ENCODE measurements at regions not wholly inside any gene's neighbourhood (a gene's known extent, or its start where the extent isn't known, plus 50 kb on each side); places are given as distances from the start of the nearest gene placed in this dataset.
A peak's percentile ranks its signal among the peaks of the same experiment; 100 is the strongest.

DNA sequence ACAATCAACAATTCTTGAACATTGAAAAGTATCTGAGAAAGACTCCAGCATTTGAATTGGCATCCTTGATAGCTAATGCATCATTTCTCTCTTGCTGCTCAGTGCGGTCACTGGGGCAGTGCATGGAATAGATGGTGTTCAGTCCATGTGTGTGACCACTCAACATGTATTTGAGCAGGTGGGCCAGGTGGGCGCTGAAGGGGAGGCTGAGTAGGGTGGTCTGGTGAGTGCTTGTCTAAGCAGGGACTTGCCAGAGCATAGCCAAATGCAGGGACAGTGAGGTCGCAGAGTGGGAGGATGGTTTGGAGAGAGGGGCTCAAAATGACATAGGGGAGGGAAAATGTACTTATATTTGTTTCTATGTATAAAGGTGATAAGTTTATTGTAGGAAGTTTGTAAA lies 409.0 kb downstream of the TMEM121 start:
- peaks cover 16 to 33% of the 10 kb centered on the region in 2 experiments for H3K9me3 ChIP-seq (ENCODE audit: control insufficient read depth in 1 of 2, insufficient read depth in 1 of 2, low read length in 2 of 2)
- no peak for DNase-seq
- TF ChIP-seq, protein P1, sequence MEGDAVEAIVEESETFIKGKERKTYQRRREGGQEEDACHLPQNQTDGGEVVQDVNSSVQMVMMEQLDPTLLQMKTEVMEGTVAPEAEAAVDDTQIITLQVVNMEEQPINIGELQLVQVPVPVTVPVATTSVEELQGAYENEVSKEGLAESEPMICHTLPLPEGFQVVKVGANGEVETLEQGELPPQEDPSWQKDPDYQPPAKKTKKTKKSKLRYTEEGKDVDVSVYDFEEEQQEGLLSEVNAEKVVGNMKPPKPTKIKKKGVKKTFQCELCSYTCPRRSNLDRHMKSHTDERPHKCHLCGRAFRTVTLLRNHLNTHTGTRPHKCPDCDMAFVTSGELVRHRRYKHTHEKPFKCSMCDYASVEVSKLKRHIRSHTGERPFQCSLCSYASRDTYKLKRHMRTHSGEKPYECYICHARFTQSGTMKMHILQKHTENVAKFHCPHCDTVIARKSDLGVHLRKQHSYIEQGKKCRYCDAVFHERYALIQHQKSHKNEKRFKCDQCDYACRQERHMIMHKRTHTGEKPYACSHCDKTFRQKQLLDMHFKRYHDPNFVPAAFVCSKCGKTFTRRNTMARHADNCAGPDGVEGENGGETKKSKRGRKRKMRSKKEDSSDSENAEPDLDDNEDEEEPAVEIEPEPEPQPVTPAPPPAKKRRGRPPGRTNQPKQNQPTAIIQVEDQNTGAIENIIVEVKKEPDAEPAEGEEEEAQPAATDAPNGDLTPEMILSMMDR (IDR thresholded peaks at IDR 0.05), result no peak
- Mint-ChIP-seq H3K4me3 (no peak overlapping the region), H3K36me3 (ENCODE audit: low read depth) (peaks cover 6% of the 10 kb centered on the region), H3K27me3 (peaks cover 27% of the 10 kb centered on the region), H3K9me3 (peaks cover 6% of the 10 kb centered on the region), H3K4me1 (ENCODE audit: low read depth) (no peaks in the 10 kb centered on the region), H3K27ac (no peak overlapping the region)
- H3K27me3 ChIP-seq (ENCODE audit: control insufficient read depth in 1 of 2, insufficient read depth in 2 of 2, low read length in 2 of 2), result peaks cover 6 to 11% of the 10 kb centered on the region in 2 experiments
- intact Hi-C loops (cut with DNase I, micrococcal nuclease), result no loop called here
- ATAC-seq (ENCODE audit: poor library complexity), result no peak
- CTCF ChIA-PET, result no interaction called here
- H3K4me1 ChIP-seq (ENCODE audit: insufficient read depth, low read length), result peaks cover 7% of the 10 kb centered on the region
- no peaks in the 10 kb centered on the region for H3K36me3 ChIP-seq (ENCODE audit: insufficient read depth, low read length)
- H3K4me3 ChIP-seq (ENCODE audit: low read length), result no peak overlapping the region
- no peak overlapping the region for H3K27ac ChIP-seq (ENCODE audit: low read depth in 1 of 2, low read length in 2 of 2)
- POLR2A ChIA-PET, result no interaction called here

DNA sequence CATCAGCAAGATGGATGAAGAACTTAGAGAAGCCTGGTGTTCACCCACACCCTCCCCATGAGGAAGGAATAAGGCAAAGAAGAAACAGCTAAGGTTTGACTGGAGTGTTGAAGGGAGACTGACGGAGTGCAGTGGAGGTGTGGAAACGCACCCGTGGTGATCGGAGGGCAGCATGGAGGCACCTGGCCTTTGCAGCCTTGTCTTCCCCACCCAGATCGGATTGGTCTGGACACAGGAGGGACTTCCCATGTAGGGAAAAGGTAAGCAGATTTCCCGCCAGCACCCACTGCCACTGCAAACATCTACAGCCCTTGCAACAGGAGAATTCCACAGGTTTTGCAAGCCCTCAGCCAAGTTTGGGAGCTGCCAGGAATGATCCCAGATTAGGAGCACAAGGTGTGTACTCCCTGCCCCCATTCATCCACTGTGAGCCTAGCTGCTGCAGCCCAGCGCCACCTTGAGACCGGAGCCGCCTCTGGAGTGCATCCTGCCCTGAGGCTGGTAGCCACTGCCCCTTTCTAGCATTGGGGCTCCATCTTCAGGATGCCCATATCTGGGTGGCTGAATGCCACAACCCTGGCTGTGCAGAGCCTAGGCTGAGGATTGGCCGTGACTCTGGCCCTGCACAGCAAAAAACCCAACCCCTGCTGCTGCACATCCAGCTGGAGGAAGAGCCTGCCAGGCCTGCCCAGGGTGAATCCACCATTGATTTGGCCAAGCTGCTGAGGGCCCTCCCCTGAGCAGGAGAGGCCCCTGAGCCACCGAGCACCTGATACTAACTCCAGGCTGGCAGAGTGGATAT lies 411.1 kb downstream of the TMEM121 start:
- Histone ChIP-seq H3K27me3 (ENCODE audit: control insufficient read depth in 1 of 2, insufficient read depth in 2 of 2, low read length in 2 of 2) (peaks cover 3 to 6% of the 10 kb centered on the region in 2 experiments), H3K36me3 (ENCODE audit: insufficient read depth, low read length) (no peaks in the 10 kb centered on the region), H3K4me1 (ENCODE audit: insufficient read depth, low read length) (peaks cover 11% of the 10 kb centered on the region), H3K9me3 (ENCODE audit: control insufficient read depth in 1 of 2, insufficient read depth in 1 of 2, low read length in 2 of 2) (peaks cover 16 to 44% of the 10 kb centered on the region in 2 experiments), H3K27ac (ENCODE audit: low read depth in 1 of 2, low read length in 2 of 2) (no peak overlapping the region), H3K4me3 (ENCODE audit: low read length) (no peak overlapping the region)
- DNase-seq, result peak in 1 of 14 experiments; percentile 24
- H3K36me3 Mint-ChIP-seq (ENCODE audit: low read depth), result peaks cover 6% of the 10 kb centered on the region
- peaks cover 14% of the 10 kb centered on the region for H3K27me3 Mint-ChIP-seq
- no peak overlapping the region for H3K4me3 Mint-ChIP-seq
- ChIA-PET CTCF (no interaction called here), POLR2A (no interaction called here)
- ATAC-seq (ENCODE audit: poor library complexity), result no peak
- peaks cover 6% of the 10 kb centered on the region for H3K9me3 Mint-ChIP-seq
- intact Hi-C loops (cut with DNase I, micrococcal nuclease), result no loop called here
- no peaks in the 10 kb centered on the region for H3K4me1 Mint-ChIP-seq (ENCODE audit: low read depth)
- no peak overlapping the region for H3K27ac Mint-ChIP-seq
- TF ChIP-seq, protein P1 (IDR thresholded peaks at IDR 0.05), result no peak

DNA sequence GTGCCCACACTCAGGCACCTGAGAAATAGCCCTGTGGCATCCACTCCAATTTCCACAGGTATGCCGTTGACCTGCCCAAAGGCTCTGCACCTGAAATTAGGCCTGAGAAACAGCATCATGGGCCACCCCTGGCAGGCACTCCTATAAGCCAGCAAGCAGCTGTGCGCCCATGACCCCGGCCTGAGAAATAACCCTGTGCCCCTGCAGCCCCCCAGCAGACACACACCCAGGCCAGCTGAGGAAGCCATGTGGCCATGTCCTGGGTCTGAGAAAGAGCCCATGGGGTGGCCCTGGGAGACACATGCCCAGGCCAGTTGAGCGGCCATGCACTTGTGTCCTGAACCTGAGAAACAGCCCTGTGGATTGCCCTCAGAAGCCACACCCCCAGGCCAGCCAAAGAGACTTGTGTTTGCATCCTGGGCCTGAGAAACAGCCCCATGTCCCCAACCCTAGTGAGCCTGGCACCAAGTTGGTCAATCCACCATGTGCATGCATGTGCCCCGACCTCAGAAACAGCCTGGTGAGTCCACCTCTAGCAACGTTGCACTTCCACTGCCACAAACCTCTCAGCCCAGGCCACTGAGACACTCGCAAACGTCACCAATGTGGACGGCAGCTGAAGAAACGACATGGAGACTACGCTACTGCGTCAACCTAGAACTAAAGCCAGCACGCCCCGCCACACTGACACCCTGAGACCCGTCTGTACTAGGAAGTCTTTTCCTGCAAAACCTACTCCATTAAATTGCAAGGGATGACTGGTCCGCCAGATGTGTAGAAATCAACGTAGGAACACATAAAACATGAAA lies 411.9 kb downstream of the TMEM121 start:
- Mint-ChIP-seq H3K27me3 (peaks cover 12% of the 10 kb centered on the region), H3K4me3 (no peak overlapping the region), H3K9me3 (peaks cover 6% of the 10 kb centered on the region), H3K36me3 (ENCODE audit: low read depth) (peaks cover 6% of the 10 kb centered on the region), H3K27ac (no peak overlapping the region), H3K4me1 (ENCODE audit: low read depth) (no peaks in the 10 kb centered on the region)
- peaks cover 3 to 6% of the 10 kb centered on the region in 2 experiments for H3K27me3 ChIP-seq (ENCODE audit: control insufficient read depth in 1 of 2, insufficient read depth in 2 of 2, low read length in 2 of 2)
- H3K9me3 ChIP-seq (ENCODE audit: control insufficient read depth in 1 of 2, insufficient read depth in 1 of 2, low read length in 2 of 2), result peaks cover 16 to 44% of the 10 kb centered on the region in 2 experiments
- no peaks in the 10 kb centered on the region for H3K36me3 ChIP-seq (ENCODE audit: insufficient read depth, low read length)
- TF ChIP-seq, protein P1 (IDR thresholded peaks at IDR 0.05), result no peak
- peaks cover 11% of the 10 kb centered on the region for H3K4me1 ChIP-seq (ENCODE audit: insufficient read depth, low read length)
- intact Hi-C loops (cut with DNase I, micrococcal nuclease), result no loop called here
- DNase-seq (peak in 1 of 14 experiments; percentile 16), ATAC-seq (ENCODE audit: poor library complexity) (no peak)
- ChIA-PET POLR2A (no interaction called here), CTCF (no interaction called here)
- H3K27ac ChIP-seq (ENCODE audit: low read depth in 1 of 2, low read length in 2 of 2), result no peak overlapping the region
- no peak overlapping the region for H3K4me3 ChIP-seq (ENCODE audit: low read length)

All from CD4-positive, alpha-beta T cell (primary cell).